Esophagus squamous epithelium (tissue), 4 donors: ENCODE measurements at regions not wholly inside any gene's neighbourhood (a gene's known extent, or its start where the extent isn't known, plus 50 kb on each side); places are given as distances from the start of the nearest gene placed in this dataset.

Source experiments
- POLR2A ChIP-seq, 4 donors: fragments of 450-650 bp; IDR thresholded peaks; one replicate each; pipeline ENCODE4 v1.6.1; 2017; ENCODE audit warnings: antibody characterized with exemption in 4 of 4, mild to moderate bottlenecking in 4 of 4, moderate library complexity in 3 of 4
- TF ChIP-seq, protein P1 (sequence below), 6 experiments: fragments of 450-650 bp in 4 of 6; fragments of 200-600 bp in 2 of 6; sonication (generic) in 2 of 6; IDR thresholded peaks; one replicate each; pipeline ENCODE4 v1.5.1; 2016 to 2019; ENCODE audit warnings: antibody characterized with exemption in 6 of 6, mild to moderate bottlenecking in 4 of 6, moderate library complexity in 4 of 6

DNA sequence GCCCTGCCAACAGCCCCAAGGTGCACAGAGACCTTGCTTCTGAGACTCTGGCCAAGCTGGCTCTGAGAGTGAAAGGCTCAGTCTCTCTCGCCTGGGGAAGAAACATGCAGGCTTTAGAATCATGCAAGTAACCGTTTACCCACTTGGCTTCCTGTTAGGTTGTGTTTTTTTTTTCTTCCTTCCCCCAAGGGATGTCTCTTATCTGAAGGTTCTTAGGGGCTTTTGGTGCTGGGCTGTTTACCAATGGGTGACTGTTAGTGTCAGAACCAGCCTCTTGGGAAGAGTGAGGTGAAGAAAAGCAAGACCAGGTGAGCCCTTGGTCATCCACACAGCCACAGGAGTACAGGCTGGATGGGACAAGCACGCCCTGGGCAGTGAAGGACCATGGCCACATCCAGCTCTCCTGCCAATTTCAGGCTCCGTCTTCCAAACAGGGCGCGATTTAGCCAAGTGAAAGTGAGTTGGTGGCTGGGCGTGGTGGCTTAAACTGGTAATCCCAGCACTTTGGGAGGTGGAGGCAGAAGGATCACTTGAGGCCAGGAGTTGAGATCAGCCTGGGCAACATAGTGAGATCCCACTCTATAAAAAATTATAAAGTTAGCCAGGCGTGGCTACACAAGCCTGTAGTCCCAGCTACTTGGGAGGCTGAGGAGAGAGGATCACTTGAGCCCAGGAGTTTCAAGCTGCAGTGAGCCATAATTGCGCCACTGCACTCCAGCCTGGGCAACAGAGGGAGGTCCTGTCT lies 76.3 kb upstream of the CUX1 start:
- TF ChIP-seq, protein P1, sequence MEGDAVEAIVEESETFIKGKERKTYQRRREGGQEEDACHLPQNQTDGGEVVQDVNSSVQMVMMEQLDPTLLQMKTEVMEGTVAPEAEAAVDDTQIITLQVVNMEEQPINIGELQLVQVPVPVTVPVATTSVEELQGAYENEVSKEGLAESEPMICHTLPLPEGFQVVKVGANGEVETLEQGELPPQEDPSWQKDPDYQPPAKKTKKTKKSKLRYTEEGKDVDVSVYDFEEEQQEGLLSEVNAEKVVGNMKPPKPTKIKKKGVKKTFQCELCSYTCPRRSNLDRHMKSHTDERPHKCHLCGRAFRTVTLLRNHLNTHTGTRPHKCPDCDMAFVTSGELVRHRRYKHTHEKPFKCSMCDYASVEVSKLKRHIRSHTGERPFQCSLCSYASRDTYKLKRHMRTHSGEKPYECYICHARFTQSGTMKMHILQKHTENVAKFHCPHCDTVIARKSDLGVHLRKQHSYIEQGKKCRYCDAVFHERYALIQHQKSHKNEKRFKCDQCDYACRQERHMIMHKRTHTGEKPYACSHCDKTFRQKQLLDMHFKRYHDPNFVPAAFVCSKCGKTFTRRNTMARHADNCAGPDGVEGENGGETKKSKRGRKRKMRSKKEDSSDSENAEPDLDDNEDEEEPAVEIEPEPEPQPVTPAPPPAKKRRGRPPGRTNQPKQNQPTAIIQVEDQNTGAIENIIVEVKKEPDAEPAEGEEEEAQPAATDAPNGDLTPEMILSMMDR (IDR thresholded peaks at IDR 0.05), result no peak
- TF ChIP-seq POLR2A (IDR thresholded peaks at IDR 0.05), result no peak
